ENCODE measurements at regions not wholly inside any gene's neighbourhood (a gene's known extent, or its start where the extent isn't known, plus 50 kb on each side); places are given as distances from the start of the nearest gene placed in this dataset.

DNA sequence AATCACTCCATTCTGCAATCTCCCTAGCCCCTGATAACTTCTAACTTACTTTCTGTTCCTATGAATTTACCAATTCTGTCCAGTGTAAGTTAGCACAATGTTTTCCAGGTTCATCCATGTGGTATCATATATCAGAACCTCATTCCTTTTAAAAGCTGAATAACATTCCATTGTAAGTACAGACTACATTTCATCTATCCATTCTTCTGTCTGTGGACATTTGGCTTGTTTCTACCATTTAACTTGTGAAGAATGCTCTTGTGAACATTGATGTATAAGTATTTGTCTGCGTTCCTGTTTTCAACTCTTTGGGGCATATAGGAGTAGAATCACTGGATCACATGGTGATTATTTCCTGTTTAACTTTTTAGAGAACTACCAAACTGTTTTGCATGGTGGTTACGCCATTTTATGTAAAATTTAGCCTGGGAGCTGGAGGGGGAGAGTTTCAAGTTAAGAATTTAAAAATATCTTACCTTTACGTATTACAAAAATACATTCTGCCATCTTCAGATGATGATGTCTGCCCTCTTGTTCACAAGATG lies 156.5 kb downstream of the BTBD3 start:
- intact Hi-C loops (cut with DNase I), result no loop called here
- no peaks in the 10 kb centered on the region for H3K27me3 ChIP-seq
- DNase-seq (ENCODE audit: extremely low spot score in 2 of 2), result no peak
- H3K4me3 ChIP-seq, result no peak overlapping the region
- TF ChIP-seq POLR2AphosphoS5 (IDR thresholded peaks at IDR 0.05; ENCODE audit: insufficient read depth in 1 of 2, low read depth in 1 of 2), result no peak
- TF ChIP-seq POLR2A (IDR thresholded peaks at IDR 0.05), result no peak
- TF ChIP-seq, protein P1, sequence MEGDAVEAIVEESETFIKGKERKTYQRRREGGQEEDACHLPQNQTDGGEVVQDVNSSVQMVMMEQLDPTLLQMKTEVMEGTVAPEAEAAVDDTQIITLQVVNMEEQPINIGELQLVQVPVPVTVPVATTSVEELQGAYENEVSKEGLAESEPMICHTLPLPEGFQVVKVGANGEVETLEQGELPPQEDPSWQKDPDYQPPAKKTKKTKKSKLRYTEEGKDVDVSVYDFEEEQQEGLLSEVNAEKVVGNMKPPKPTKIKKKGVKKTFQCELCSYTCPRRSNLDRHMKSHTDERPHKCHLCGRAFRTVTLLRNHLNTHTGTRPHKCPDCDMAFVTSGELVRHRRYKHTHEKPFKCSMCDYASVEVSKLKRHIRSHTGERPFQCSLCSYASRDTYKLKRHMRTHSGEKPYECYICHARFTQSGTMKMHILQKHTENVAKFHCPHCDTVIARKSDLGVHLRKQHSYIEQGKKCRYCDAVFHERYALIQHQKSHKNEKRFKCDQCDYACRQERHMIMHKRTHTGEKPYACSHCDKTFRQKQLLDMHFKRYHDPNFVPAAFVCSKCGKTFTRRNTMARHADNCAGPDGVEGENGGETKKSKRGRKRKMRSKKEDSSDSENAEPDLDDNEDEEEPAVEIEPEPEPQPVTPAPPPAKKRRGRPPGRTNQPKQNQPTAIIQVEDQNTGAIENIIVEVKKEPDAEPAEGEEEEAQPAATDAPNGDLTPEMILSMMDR (IDR thresholded peaks at IDR 0.05), result no peak
- no peaks in the 10 kb centered on the region for H3K9me3 ChIP-seq
- H3K4me1 ChIP-seq, result no peaks in the 10 kb centered on the region
- H3K36me3 ChIP-seq, result no peaks in the 10 kb centered on the region
- H3K27ac ChIP-seq, result no peak overlapping the region

DNA sequence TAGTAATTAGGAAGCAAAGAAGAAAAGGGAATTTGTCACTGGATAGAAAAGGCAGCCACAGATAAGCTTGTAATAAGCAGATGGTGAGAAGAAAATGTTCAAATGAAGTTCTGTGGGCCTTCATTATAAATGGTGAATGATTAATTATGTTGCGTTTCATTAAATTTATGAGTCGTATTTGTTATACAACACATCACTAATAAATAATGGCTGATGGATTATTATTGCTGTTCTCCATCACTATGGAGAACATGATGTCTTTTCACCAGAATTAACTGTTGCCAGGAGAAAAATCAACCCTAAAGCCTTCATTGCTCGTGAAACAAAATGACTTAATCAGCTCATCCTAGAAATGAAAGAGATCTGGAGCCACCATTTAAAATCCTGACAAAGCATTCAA lies 158.5 kb downstream of the BTBD3 start:
- no peak overlapping the region for H3K27ac ChIP-seq
- TF ChIP-seq POLR2A (IDR thresholded peaks at IDR 0.05), result no peak
- no peak for TF ChIP-seq POLR2AphosphoS5 (IDR thresholded peaks at IDR 0.05; ENCODE audit: insufficient read depth in 1 of 2, low read depth in 1 of 2)
- TF ChIP-seq, protein P1 (IDR thresholded peaks at IDR 0.05), result no peak
- H3K4me3 ChIP-seq, result no peak overlapping the region
- H3K9me3 ChIP-seq, result no peaks in the 10 kb centered on the region
- intact Hi-C loops (cut with DNase I), result no loop called here
- no peak for DNase-seq (ENCODE audit: extremely low spot score in 2 of 2)
- H3K36me3 ChIP-seq, result no peaks in the 10 kb centered on the region
- H3K27me3 ChIP-seq, result no peaks in the 10 kb centered on the region
- no peaks in the 10 kb centered on the region for H3K4me1 ChIP-seq

DNA sequence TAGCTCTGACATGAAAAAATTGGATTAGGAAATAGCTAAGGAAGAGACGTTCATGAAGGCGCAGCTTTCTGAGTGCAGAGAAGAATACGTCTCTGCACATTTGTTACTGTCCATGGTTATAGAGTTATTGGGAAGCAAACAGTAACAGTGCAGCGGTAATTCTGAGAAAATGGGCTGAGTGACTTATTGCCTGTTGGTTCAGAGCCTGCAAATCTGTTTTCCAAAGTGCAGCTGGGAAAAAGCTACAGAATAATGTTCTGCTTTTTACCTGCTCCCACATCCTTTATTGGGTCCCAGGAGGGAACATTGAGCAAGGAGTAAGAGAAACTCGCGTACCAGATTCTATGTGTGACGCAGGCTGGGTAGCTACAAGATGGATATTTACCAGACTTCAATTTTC lies 160.2 kb downstream of the BTBD3 start:
- no peaks in the 10 kb centered on the region for H3K27me3 ChIP-seq
- H3K4me3 ChIP-seq, result no peak overlapping the region
- H3K36me3 ChIP-seq, result no peaks in the 10 kb centered on the region
- intact Hi-C loops (cut with DNase I), result no loop called here
- DNase-seq (ENCODE audit: extremely low spot score in 2 of 2), result no peak
- peak in 1 of 2 donors; percentile 28 for TF ChIP-seq POLR2AphosphoS5 (IDR thresholded peaks at IDR 0.05; ENCODE audit: insufficient read depth in 1 of 2, low read depth in 1 of 2)
- TF ChIP-seq, protein P1 (IDR thresholded peaks at IDR 0.05), result no peak
- H3K9me3 ChIP-seq, result no peaks in the 10 kb centered on the region
- no peaks in the 10 kb centered on the region for H3K4me1 ChIP-seq
- H3K27ac ChIP-seq, result no peak overlapping the region

DNA sequence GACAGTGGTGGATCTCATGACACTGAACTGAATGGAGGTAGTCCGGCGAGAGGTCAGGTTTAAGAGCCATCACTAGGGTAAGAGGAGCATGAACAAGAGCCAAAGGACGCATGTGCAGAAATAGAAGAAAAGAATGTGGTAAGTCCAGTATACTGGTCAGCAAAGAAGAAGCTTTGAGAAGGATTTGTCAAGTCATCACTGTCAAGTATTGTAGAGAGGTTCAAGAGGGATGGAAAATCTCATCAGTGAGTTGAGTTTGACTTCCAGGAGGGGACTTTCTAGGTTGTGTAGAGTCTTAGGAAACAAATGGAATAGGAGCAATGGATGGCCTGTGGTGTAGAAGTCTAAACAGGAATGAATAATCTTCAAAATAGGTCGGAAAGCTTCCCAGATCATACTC lies 161.8 kb downstream of the BTBD3 start:
- Histone ChIP-seq H3K4me1 (no peaks in the 10 kb centered on the region), H3K27me3 (no peaks in the 10 kb centered on the region), H3K27ac (no peak overlapping the region), H3K36me3 (no peaks in the 10 kb centered on the region), H3K4me3 (no peak overlapping the region), H3K9me3 (no peaks in the 10 kb centered on the region)
- intact Hi-C loops (cut with DNase I), result no loop called here
- TF ChIP-seq, protein P1 (IDR thresholded peaks at IDR 0.05), result no peak
- TF ChIP-seq POLR2A (IDR thresholded peaks at IDR 0.05), result no peak
- TF ChIP-seq POLR2AphosphoS5 (IDR thresholded peaks at IDR 0.05; ENCODE audit: insufficient read depth in 1 of 2, low read depth in 1 of 2), result no peak
- DNase-seq (ENCODE audit: extremely low spot score in 2 of 2), result no peak

DNA sequence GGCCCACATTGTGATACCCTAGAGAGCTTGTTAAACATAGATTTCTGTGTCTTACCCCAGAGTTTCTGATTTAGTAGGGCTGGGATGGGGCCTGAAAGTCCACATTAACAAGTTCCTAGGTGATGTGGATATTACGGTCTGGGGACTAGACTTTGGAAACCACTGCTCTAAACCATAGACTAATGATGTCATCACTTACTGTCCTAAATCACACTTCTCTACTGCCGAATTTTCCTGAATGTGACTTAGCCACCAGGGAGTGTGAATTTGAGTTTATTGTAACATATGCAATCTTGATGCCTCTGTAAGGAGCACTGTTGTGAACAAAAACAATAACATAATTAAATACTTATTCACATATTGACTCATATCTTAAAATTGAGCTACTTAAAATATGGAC lies 165.6 kb downstream of the BTBD3 start:
- no peak for DNase-seq (ENCODE audit: extremely low spot score in 2 of 2)
- TF ChIP-seq, protein P1 (IDR thresholded peaks at IDR 0.05), result no peak
- TF ChIP-seq POLR2AphosphoS5 (IDR thresholded peaks at IDR 0.05; ENCODE audit: insufficient read depth in 1 of 2, low read depth in 1 of 2) (no peak), POLR2A (IDR thresholded peaks at IDR 0.05) (no peak)
- Histone ChIP-seq H3K27ac (no peak overlapping the region), H3K4me1 (no peaks in the 10 kb centered on the region), H3K36me3 (no peaks in the 10 kb centered on the region), H3K4me3 (no peak overlapping the region), H3K27me3 (no peaks in the 10 kb centered on the region), H3K9me3 (no peaks in the 10 kb centered on the region)
- intact Hi-C loops (cut with DNase I), result no loop called here

Measured in vagina (tissue), 2 donors.